Endothelial cell of umbilical vein (primary cell): ENCODE measurements at regions not wholly inside any gene's neighbourhood (a gene's known extent, or its start where the extent isn't known, plus 50 kb on each side); places are given as distances from the start of the nearest gene placed in this dataset.

Experiments
- BruUV-seq: library from RNA; stranded (reverse); fragments of 400-500 nt; replicated peaks from 2 replicates; lab custom pipeline; 2021; lab: Mats Ljungman, UMichigan
- CTCF ChIA-PET: fragments of 300-600, 350-600 bp; sonication (Branson Sonifier 250); formaldehyde crosslinking; loops from one replicate; lab custom pipeline; 2021; ENCODE audit warnings: antibody characterized with exemption, inconsistent platforms; lab: Charles Lee
- POLR2A ChIA-PET: fragments of 300-600, 350-600 bp; sonication (Branson Sonifier 250); formaldehyde crosslinking; loops from one replicate; lab custom pipeline; 2021; ENCODE audit warnings: antibody characterized with exemption, inconsistent platforms; lab: Charles Lee
- DNase-seq: peaks from one replicate; pipeline ENCODE4 v3.0.0-alpha.2; 2011; ENCODE audit warnings: low read depth, low spot score
- FAIRE-seq: peaks from 2 replicates; lab custom pipeline; 2011; peaks lifted over from hg19 to GRCh38; lab: Jason Lieb, UNC
- H2AFZ ChIP-seq: 2 replicates; pipeline ENCODE4 v1.6.0; 2012; ENCODE audit warnings: low read depth, low read length, control low read depth, inconsistent platforms
- H3K27ac ChIP-seq: 2 replicates; pipeline ENCODE4 v1.5.1; 2011; ENCODE audit warnings: low read depth, mild to moderate bottlenecking, control low read depth, low read length, moderate library complexity; ENCODE audit not compliant: insufficient read depth
- H3K27me3 ChIP-seq, 2 experiments: 2 replicates each; pipeline versions ENCODE4 v1.6.0 to v1.6.1; 2011; ENCODE audit warnings: low read length in 2 of 2, mixed read lengths in 1 of 2; ENCODE audit not compliant: control insufficient read depth in 2 of 2, insufficient read depth in 2 of 2
- H3K36me3 ChIP-seq, 2 experiments: 2 replicates in 1 of 2; 3 replicates in 1 of 2; pipeline ENCODE4 v1.5.1; 2011; ENCODE audit warnings: low read length in 2 of 2, mild to moderate bottlenecking in 1 of 2, moderate library complexity in 1 of 2; ENCODE audit not compliant: control insufficient read depth in 2 of 2, insufficient read depth in 2 of 2; ENCODE audit errors: extremely low read depth in 1 of 2
- H3K4me1 ChIP-seq: 3 replicates; pipeline ENCODE4 v1.5.1; 2011; ENCODE audit warnings: mild to moderate bottlenecking, low read length; ENCODE audit not compliant: control insufficient read depth, insufficient read depth; ENCODE audit errors: extremely low read depth
- H3K4me2 ChIP-seq: 2 replicates; pipeline ENCODE4 v1.6.1; 2011; ENCODE audit warnings: low read length, control low read depth, mixed read lengths; ENCODE audit not compliant: insufficient read depth
- H3K4me3 ChIP-seq, 3 experiments: fragments of 200-600 bp in 1 of 3; sonication (generic), shearing (Covaris generic) in 1 of 3; replicated peaks in 1 of 3; 2 replicates each; pipeline ENCODE4 v1.5.1; 2011 to 2016; ENCODE audit warnings: control low read depth in 3 of 3, low read length in 3 of 3, mild to moderate bottlenecking in 2 of 3, inconsistent platforms in 1 of 3, low read depth in 1 of 3, moderate library complexity in 1 of 3; ENCODE audit not compliant: insufficient read depth in 1 of 3
- H3K79me2 ChIP-seq: 2 replicates; pipeline ENCODE4 v1.6.0; 2012; ENCODE audit warnings: low read length, inconsistent platforms; ENCODE audit not compliant: control insufficient read depth, insufficient read depth
- H3K9ac ChIP-seq: replicated peaks from 2 replicates; pipeline ENCODE3; 2011; ENCODE audit warnings: low read length, control low read depth; ENCODE audit not compliant: insufficient read depth; ENCODE audit errors: extremely low read depth
- H3K9me1 ChIP-seq: replicated peaks from 3 replicates; pipeline ENCODE4 v1.6.0; 2011; ENCODE audit warnings: mild to moderate bottlenecking, low read length; ENCODE audit not compliant: control insufficient read depth, insufficient read depth; ENCODE audit errors: extremely low read depth
- H3K9me3 ChIP-seq: replicated peaks from 2 replicates; pipeline ENCODE4 v1.5.1; 2012; ENCODE audit warnings: low read length, inconsistent platforms; ENCODE audit not compliant: control insufficient read depth, insufficient read depth
- H4K20me1 ChIP-seq: replicated peaks from 2 replicates; pipeline ENCODE3; 2011; ENCODE audit warnings: mild to moderate bottlenecking, low read length; ENCODE audit not compliant: control insufficient read depth, insufficient read depth; ENCODE audit errors: extremely low read depth
- CTCF ChIP-seq, 2 donors: IDR thresholded peaks; 1 replicate in 1 of 2; 2 replicates in 1 of 2; pipeline ENCODE4 v1.5.1; 2011; ENCODE audit warnings: low read length in 2 of 2, mild to moderate bottlenecking in 2 of 2, moderate library complexity in 2 of 2, control low read depth in 1 of 2, inconsistent platforms in 1 of 2, low read depth in 1 of 2; ENCODE audit not compliant: insufficient read depth in 1 of 2; ENCODE audit errors: extremely low read depth in 1 of 2
- EZH2 ChIP-seq: IDR thresholded peaks from 2 replicates; pipeline ENCODE4 v1.6.1; 2012; ENCODE audit warnings: borderline replicate concordance, low read depth, mild to moderate bottlenecking, moderate library complexity, low read length, inconsistent platforms; ENCODE audit not compliant: severe bottlenecking
- FOS ChIP-seq: IDR thresholded peaks from 2 replicates; pipeline ENCODE4 v1.6.1; 2011; ENCODE audit warnings: mild to moderate bottlenecking, low read length, moderate library complexity, borderline replicate concordance; ENCODE audit not compliant: insufficient read depth
- GATA2 ChIP-seq: IDR thresholded peaks from 2 replicates; pipeline ENCODE4 v1.7.0; 2011; ENCODE audit warnings: low read depth, mild to moderate bottlenecking, moderate library complexity, mixed read lengths, low read length; ENCODE audit not compliant: insufficient read length, insufficient read depth
- JUN ChIP-seq: IDR thresholded peaks from 2 replicates; pipeline ENCODE4 v1.6.1; 2011; ENCODE audit warnings: borderline replicate concordance, low read depth; ENCODE audit not compliant: insufficient read length, insufficient read depth
- MAX ChIP-seq: IDR thresholded peaks from 2 replicates; pipeline ENCODE4 v1.6.1; 2011; ENCODE audit not compliant: insufficient read depth, insufficient read length
- MYC ChIP-seq: IDR thresholded peaks from one replicate; pipeline ENCODE4 v1.6.1; 2011; ENCODE audit warnings: mild to moderate bottlenecking, low read depth, low read length
- POLR2A ChIP-seq: IDR thresholded peaks from 2 replicates; pipeline ENCODE4 v1.6.1; 2012; ENCODE audit warnings: low read depth, mild to moderate bottlenecking, control low read depth, low read length
- POLR2AphosphoS5 ChIP-seq: IDR thresholded peaks from 2 replicates; pipeline ENCODE4 v1.6.1; 2012; ENCODE audit warnings: low read depth, mild to moderate bottlenecking, control low read depth, low read length, moderate library complexity; ENCODE audit not compliant: insufficient read depth
- dilution Hi-C: fragments of 300-500 bp; cut with MboI; formaldehyde crosslinking; loops from one replicate; pipeline ENCODE4 v1.15.0; 2019; ENCODE audit warnings: low sequenced_read_pairs; ENCODE audit not compliant: extremely low pct_ligation_motif_present
- intact Hi-C: fragments of 100-400 bp; cut with micrococcal nuclease; formaldehyde crosslinking; loops from one replicate; pipeline ENCODE4 v1.10.0; 2022

- H3K9me1 ChIP-seq: no peaks in the 10 kb centered on the region
- H3K27me3 ChIP-seq: no peaks in the 10 kb centered on the region
- no peaks in the 10 kb centered on the region for H4K20me1 ChIP-seq
- no peaks in the 10 kb centered on the region for H3K36me3 ChIP-seq
- no peak overlapping the region for H3K4me3 ChIP-seq
- no peak overlapping the region for H2AFZ ChIP-seq
- no peak overlapping the region for H3K9ac ChIP-seq
- no peaks in the 10 kb centered on the region for H3K9me3 ChIP-seq
- intact Hi-C loops: no loop called here
- H3K27ac ChIP-seq: no peak overlapping the region
- ChIA-PET POLR2A (no interaction called here), CTCF (no interaction called here)
- BruUV-seq: no TSS peak
- FAIRE-seq: no peak
- no peaks in the 10 kb centered on the region for H3K79me2 ChIP-seq
- dilution Hi-C loops: no loop called here
- DNase-seq: no peak
- TF ChIP-seq GATA2 (no peak), JUN (no peak), EZH2 (no peak), CTCF (IDR thresholded peaks at IDR 0.05; ENCODE audit: extremely low read depth in 1 of 2, insufficient read depth in 1 of 2, low read depth in 1 of 2, low read length in 2 of 2) (no peak)
- no peaks in the 10 kb centered on the region for H3K4me1 ChIP-seq
- H3K4me2 ChIP-seq: no peak overlapping the region
Measured at GRCh38 chr17:74027444-74027843, 176.0 kb upstream of the RPL38 start.

- Histone ChIP-seq H3K27me3 (no peaks in the 10 kb centered on the region), H3K36me3 (no peaks in the 10 kb centered on the region), H3K79me2 (no peaks in the 10 kb centered on the region), H4K20me1 (no peaks in the 10 kb centered on the region), H3K27ac (no peak overlapping the region), H3K4me1 (no peaks in the 10 kb centered on the region), H3K4me3 (no peak overlapping the region), H2AFZ (no peak overlapping the region), H3K9me3 (no peaks in the 10 kb centered on the region), H3K9ac (no peak overlapping the region), H3K9me1 (no peaks in the 10 kb centered on the region), H3K4me2 (no peak overlapping the region)
- no TSS peak for BruUV-seq
- CTCF ChIA-PET: no interaction called here
- intact Hi-C loops (no loop called here), dilution Hi-C loops (no loop called here)
- POLR2A ChIA-PET: no interaction called here
- FAIRE-seq (no peak), DNase-seq (no peak)
- TF ChIP-seq JUN (no peak), POLR2A (no peak), GATA2 (no peak), POLR2AphosphoS5 (no peak), FOS (no peak), EZH2 (no peak), MYC (no peak), CTCF (IDR thresholded peaks at IDR 0.05; ENCODE audit: extremely low read depth in 1 of 2, insufficient read depth in 1 of 2, low read depth in 1 of 2, low read length in 2 of 2) (no peak), MAX (no peak)
Measured at GRCh38 chr17:74028354-74029116, 174.9 kb upstream of the RPL38 start.
